ENCODE measurements at regions not wholly inside any gene's neighbourhood (a gene's known extent, or its start where the extent isn't known, plus 50 kb on each side); places are given as distances from the start of the nearest gene placed in this dataset.

GRCh38 chr3:193884027-193884426 is 251.9 kb upstream of the HES1 start:
- no peaks in the 10 kb centered on the region for H4K20me1 ChIP-seq (replicated peaks; ENCODE audit: insufficient read depth)
- peaks cover 7% of the 10 kb centered on the region for H3K27me3 Mint-ChIP-seq (ENCODE audit: insufficient read depth, low read depth, poor library complexity)
- no peak overlapping the region for H3K4me2 ChIP-seq
- H3K27ac Mint-ChIP-seq = no peak overlapping the region
- H3K4me1 Mint-ChIP-seq = peaks cover 9% of the 10 kb centered on the region
- TF ChIP-seq ZNF331 (CRISPR knock-in tag; IDR thresholded peaks at IDR 0.05; ENCODE audit: low read depth) = no peak
- TF ChIP-seq ZNF114 (CRISPR knock-in tag; IDR thresholded peaks at IDR 0.05) = no peak
- no peak for TF ChIP-seq REST (IDR thresholded peaks at IDR 0.05; ENCODE audit: unreplicated experiment)
- TF ChIP-seq NANOG (IDR thresholded peaks at IDR 0.05; ENCODE audit: borderline replicate concordance) = no peak
- no peak for TF ChIP-seq CREB1 (CRISPR knock-in tag; IDR thresholded peaks at IDR 0.05; ENCODE audit: low read depth)
- no peak for TF ChIP-seq EZH2phosphoT487 (IDR thresholded peaks at IDR 0.05; ENCODE audit: unreplicated experiment)
- TF ChIP-seq STAT1 (IDR thresholded peaks at IDR 0.05; ENCODE audit: unreplicated experiment) = no peak
- no peak for TF ChIP-seq JUNB (IDR thresholded peaks at IDR 0.05; ENCODE audit: unreplicated experiment)
- no peak for TF ChIP-seq POLR2AphosphoS5 (IDR thresholded peaks at IDR 0.05; ENCODE audit: low read depth)
- no peak for TF ChIP-seq ZNF462 (CRISPR knock-in tag; IDR thresholded peaks at IDR 0.05)
- TF ChIP-seq EZH2 (IDR thresholded peaks at IDR 0.05; ENCODE audit: low read depth, unreplicated experiment) = no peak
- no peak for TF ChIP-seq CTCF (conservative IDR thresholded peaks at IDR 0.05; ENCODE audit: low read depth in 2 of 2)
- no peak for TF ChIP-seq ETS1 (IDR thresholded peaks at IDR 0.05)
- H3K9me3 Mint-ChIP-seq = no peaks in the 10 kb centered on the region; the same call in 2 of the 3 replicates
- H3K36me3 ChIP-seq (ENCODE audit: insufficient read depth) = no peaks in the 10 kb centered on the region
- no peaks in the 10 kb centered on the region for H3F3A ChIP-seq (replicated peaks; ENCODE audit: low read depth)
- no peak overlapping the region for H3K27ac ChIP-seq (ENCODE audit: low read depth)
- H3K4me3 ChIP-seq = no peak overlapping the region
- no peaks in the 10 kb centered on the region for H3K27me3 ChIP-seq (ENCODE audit: insufficient read depth)
- DNase-seq (ENCODE audit: low spot score) (no peak), ATAC-seq (no peak)
- no peak overlapping the region for H2AFZ ChIP-seq
- no peaks in the 10 kb centered on the region for H3K79me2 ChIP-seq (replicated peaks; ENCODE audit: insufficient read depth)
- peaks cover 10% of the 10 kb centered on the region; the same call in 1 of the 2 replicates for H3K9me2 ChIP-seq (ENCODE audit: insufficient read depth)
- peaks cover 2% of the 10 kb centered on the region; the same call in 1 of the 3 replicates for H3K36me3 Mint-ChIP-seq (ENCODE audit: low read depth)
- H3K4me3 Mint-ChIP-seq = no peak overlapping the region
- no peaks in the 10 kb centered on the region; the same call in 1 of the 2 replicates for H3K4me1 ChIP-seq (ENCODE audit: insufficient read depth)
